NCI-H226 (cell line): ENCODE measurements at regions not wholly inside any gene's neighbourhood (a gene's known extent, or its start where the extent isn't known, plus 50 kb on each side); places are given as distances from the start of the nearest gene placed in this dataset.

Experiments
- DNase-seq: peaks from one replicate; pipeline ENCODE4 v3.0.0-alpha.2; 2015

- DNase-seq: peak; percentile 25
Observed at GRCh38 chr20:56060486-56060885, 55.2 kb upstream of the CBLN4 start.

GRCh38 chr20:56069016-56069415 lies 63.7 kb upstream of the CBLN4 start:
- DNase-seq: no peak

GRCh38 chr20:56072165-56072564 lies 66.8 kb upstream of the CBLN4 start:
- no peak for DNase-seq

- DNase-seq: no peak
Observed at GRCh38 chr20:56088375-56088774, 83.1 kb upstream of the CBLN4 start.

- DNase-seq: no peak
Observed at GRCh38 chr20:56091628-56092234, 86.4 kb upstream of the CBLN4 start.

GRCh38 chr20:56094228-56094627 lies 88.9 kb upstream of the CBLN4 start:
- no peak for DNase-seq

- DNase-seq: no peak
Observed at GRCh38 chr20:56098981-56099500, 93.7 kb upstream of the CBLN4 start.

- DNase-seq: no peak
Observed at GRCh38 chr20:56111961-56112730, 106.8 kb upstream of the CBLN4 start.

- no peak for DNase-seq
Observed at GRCh38 chr20:56117350-56117749, 112.0 kb upstream of the CBLN4 start.

GRCh38 chr20:56121850-56122249 lies 116.5 kb upstream of the CBLN4 start:
- no peak for DNase-seq

- DNase-seq: no peak
Observed at GRCh38 chr20:56143759-56144158, 104.8 kb upstream of the MC3R start.

GRCh38 chr20:56151834-56152233 lies 96.7 kb upstream of the MC3R start:
- no peak for DNase-seq

- no peak for DNase-seq
Observed at GRCh38 chr20:56153926-56154325, 94.6 kb upstream of the MC3R start.

GRCh38 chr20:56155625-56156024 lies 92.9 kb upstream of the MC3R start:
- no peak for DNase-seq

GRCh38 chr20:56157530-56158203 lies 90.9 kb upstream of the MC3R start:
- no peak for DNase-seq

- DNase-seq: no peak
Observed at GRCh38 chr20:56158489-56158888, 90.0 kb upstream of the MC3R start.

GRCh38 chr20:56160956-56161355 lies 87.6 kb upstream of the MC3R start:
- DNase-seq: no peak

GRCh38 chr20:56163806-56164205 lies 84.7 kb upstream of the MC3R start:
- DNase-seq: no peak

- DNase-seq: no peak
Observed at GRCh38 chr20:56166781-56167465, 81.6 kb upstream of the MC3R start.

- peak; percentile 27 for DNase-seq
Observed at GRCh38 chr20:56171087-56172012, 77.2 kb upstream of the MC3R start.

- no peak for DNase-seq
Observed at GRCh38 chr20:56173438-56173837, 75.1 kb upstream of the MC3R start.

GRCh38 chr20:56174416-56174815 lies 74.1 kb upstream of the MC3R start:
- DNase-seq: no peak
